UCSD-AML1 (cell line): ENCODE measurements at regions not wholly inside any gene's neighbourhood (a gene's known extent, or its start where the extent isn't known, plus 50 kb on each side); places are given as distances from the start of the nearest gene placed in this dataset.
"Not testable (repeated sequence)": the region's sequence is repeated elsewhere in the genome, so short reads cannot be mapped to it uniquely, and the experiment has no call there.

Experiments
- DNase-seq: peaks from one replicate; lab custom pipeline; 2025; ENCODE audit not compliant: unreplicated experiment; lab: John Stamatoyannopoulos, UW

GRCh38 chr20:53731595-53731994 lies 138.0 kb upstream of the ZNF217 start:
- no peak for DNase-seq

DNA sequence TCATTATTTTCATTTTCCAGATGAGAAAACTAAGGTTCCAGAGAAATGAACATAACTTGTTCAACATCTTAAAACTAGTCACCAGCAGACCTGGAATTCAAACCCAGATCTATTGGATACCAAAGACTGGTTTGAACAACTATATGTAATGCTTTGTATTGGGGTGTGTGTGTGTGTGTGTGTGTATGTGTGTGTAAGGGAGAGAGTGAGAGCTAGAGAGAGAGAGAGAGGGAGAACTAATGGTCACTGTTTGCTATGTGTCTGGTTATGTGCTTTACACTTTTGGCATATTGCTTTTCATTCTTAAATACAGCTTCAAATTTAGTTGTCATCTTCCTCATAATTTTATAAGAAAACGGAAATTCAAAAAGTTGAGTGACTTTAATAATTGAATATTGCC lies 134.7 kb upstream of the ZNF217 start:
- no peak for DNase-seq

DNA sequence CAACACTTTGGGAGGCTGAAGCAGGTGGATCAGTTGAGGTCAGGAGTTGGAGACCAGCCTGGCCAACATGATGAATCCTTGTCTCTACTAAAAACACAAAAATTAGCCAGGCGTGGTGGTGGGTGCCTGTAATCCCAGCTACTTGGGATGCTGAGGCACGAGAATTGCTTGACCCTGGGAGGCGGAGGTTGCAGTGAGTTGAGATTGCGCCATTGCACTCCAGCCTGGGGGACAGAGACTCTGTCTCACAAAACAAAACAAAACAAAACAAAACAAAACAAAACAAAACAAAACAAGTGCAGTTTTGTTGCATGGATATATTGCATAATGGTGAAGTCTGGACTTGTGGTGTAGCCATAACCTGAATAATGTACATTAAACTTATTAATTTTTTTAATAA lies 133.6 kb upstream of the ZNF217 start:
- not testable (repeated sequence) for DNase-seq

GRCh38 chr20:53725575-53725970 lies 131.9 kb upstream of the ZNF217 start:
- DNase-seq, result no peak

DNA sequence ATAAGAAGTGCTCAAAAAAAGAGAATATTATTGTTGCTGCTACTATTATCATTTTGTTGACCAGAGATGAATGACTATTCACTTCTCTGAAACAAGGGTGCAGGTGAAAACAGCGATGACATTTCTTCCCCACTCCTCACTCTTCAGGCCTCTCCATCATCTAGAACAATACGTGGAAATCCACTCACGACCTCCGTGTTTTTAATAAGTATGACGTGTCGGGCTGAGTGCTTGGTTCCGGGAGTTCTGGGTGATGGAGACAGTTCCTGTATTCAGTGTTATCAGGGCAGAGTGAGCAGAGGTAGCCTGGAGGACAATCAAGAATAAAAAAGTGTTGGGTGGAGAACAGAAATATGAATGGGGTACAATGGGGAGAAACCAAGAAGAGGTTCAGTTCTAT lies 130.0 kb upstream of the ZNF217 start:
- no peak for DNase-seq

DNA sequence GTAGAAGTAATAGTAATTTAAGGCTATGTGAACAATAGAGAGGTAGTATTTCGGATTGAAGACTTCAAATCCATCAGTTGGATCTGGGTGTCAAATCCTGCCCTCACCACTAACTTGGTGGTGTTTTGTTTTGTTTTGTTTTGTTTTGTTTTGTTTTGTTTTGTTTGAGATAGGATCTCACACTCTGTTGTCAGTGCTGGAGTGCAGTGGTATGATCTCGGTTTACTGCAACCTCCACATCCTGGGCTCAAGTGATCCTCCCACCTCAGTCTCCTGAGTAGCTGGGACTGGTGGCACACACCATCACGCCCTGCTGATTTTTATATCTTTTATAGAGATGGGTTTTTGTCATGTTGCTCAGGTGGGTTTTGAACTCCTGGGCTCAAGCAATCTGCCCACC lies 129.4 kb upstream of the ZNF217 start:
- DNase-seq, result no peak

DNA sequence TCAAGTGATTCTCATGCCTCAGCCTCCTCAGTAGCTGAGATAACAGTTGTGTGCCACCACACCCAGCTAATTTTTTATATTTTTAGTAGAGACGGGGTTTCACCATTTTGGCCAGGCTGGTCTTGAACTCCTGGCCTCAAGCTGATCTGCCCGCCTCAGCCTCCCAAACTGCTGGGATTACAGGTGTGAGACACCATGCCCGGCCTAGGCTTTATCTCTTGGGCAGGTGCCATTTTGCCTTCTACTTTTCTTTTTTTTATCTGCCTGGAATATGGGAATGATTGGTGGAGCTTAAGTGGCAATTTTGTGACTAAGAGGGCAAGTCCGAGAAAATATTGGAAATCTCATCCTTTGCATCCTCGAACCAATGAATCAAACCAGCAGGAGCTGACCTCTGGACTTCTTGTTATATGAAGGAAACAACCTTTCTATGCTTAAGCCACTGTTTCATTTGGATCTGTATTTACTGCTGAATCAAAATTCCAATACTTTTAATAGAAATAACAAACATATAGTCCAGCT lies 128.9 kb upstream of the ZNF217 start:
- no peak for DNase-seq

DNA sequence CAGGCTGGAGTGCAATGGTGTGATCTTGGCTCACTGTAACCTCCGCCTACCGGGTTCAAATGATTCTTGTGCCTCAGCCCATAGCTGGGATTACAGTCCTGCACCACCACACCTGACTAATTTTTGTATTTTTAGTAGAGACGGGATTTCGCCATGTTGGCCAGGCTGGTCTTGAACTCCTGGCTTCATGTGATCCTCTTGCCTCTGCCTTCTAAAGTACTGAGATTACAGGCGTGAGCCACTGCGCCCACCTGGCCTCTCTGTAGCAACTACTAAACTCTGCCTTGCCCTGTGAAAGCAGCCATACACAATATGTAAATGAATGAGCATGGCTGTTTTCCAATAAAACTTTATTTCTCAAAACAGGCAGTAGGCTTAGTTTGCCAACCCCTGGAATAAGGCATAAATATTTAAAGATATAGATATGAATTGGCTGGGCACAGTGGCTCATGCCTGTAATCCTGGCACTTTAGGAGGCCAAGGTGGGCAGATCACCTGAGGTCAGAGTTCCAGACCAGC lies 127.9 kb upstream of the ZNF217 start:
- not testable (repeated sequence) for DNase-seq

DNA sequence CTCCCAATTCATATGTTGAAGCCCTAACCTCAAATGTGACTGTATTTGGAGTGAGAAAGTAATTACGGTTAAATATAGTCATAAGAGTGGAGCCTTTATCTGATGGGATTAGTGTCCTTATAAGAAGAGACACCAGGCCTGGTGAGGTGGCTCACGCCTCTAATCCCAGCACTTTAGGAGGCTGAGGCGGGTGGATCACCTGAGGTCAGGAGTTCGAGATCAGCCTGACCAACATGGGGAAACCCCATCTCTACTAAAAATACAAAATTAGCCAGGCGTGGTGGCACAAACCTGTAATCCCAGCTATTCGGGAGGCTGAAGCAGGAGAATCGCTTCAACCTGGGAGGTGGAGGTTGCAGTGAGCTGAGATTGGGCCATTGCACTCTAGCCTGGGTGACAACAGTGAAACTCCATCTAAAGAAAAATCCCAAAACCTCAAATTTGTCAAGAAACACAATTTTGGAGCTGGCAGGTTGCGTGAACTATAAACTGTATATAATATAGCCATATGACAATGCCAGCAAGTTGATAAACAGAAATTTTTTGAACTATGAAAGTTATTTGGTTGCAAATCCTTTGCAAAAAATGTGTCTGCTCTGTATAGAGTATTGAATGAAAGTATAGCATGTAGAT lies 125.6 kb upstream of the ZNF217 start:
- not testable (repeated sequence) for DNase-seq

DNA sequence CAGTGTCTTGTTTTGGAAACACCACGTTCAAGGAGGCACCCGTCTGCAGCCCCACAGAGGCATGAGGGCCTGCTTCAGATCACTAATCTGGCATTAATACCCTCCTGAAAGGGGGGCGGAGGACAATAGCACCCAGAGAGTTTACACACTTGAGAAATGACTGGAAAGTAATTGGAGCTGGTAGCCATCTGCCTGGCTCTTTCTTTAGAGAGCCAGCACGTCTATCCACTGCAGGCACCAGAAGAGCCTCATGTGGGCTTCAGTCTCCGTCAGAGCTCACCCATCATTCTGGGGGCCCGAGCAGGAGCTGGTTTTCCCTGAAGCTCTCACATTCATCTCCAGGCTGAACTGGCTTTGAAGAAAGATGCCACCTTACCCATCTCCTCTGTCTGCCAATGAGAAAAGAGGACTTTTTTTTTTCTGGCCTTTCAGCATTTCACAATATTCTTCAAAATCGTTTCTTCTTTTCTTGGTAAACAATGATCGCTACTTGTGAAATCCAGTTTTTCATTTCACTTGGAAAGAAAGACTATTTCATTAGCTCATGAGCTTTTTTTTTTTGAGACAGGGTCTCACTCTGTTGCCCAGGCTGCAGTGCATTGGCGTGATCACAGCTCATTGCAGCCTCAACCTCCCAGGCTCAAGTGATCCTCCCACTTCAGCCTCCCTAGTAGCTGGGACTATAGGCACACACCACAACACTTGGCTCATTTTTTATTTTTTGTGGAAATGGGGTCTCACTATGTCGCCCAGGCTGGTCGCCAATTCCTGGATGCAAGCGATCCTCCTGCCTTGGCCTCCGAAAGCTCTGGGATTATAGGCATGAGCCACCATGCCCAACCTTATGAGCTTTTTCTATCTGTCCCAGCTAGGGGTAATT lies 124.7 kb upstream of the ZNF217 start:
- no peak for DNase-seq

DNA sequence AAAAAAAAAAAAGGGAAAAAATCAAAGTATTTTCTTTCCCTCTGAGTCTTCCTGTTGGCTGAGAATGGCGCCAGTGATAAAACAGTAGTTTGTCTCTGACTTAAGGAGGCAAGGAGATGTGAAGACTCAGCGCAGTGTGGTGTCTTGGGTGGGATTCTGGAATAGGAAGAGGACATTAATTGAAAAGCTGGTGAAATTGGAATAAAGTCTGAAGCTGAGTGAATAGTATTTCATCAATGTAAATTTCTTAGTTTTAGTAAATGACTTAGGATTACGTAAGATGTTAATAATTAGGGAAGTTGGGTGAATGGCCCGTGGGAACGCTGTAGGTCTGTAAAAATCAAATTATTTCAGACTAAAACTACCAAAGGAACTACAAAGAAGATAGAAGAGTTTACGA lies 122.8 kb upstream of the ZNF217 start:
- DNase-seq, result no peak

DNA sequence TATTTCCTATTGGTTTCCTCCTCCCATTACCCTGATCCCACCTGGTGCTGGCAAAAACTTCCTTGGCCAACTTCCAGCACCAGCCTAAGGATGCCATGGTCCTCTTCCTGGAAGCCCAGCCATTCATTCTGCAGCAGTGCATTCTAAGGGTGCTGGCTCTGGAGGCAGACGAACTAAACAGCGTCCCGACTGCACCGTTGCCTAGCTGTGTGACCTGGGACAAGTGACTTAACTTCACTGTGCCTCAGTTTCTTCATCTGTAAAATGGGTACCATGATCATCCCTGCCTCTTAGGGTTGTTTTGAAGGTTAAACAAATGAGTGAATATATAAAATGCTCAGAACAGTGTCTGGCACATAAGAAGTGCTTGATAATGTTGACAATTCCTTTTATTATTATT lies 120.9 kb upstream of the ZNF217 start:
- no peak for DNase-seq

DNA sequence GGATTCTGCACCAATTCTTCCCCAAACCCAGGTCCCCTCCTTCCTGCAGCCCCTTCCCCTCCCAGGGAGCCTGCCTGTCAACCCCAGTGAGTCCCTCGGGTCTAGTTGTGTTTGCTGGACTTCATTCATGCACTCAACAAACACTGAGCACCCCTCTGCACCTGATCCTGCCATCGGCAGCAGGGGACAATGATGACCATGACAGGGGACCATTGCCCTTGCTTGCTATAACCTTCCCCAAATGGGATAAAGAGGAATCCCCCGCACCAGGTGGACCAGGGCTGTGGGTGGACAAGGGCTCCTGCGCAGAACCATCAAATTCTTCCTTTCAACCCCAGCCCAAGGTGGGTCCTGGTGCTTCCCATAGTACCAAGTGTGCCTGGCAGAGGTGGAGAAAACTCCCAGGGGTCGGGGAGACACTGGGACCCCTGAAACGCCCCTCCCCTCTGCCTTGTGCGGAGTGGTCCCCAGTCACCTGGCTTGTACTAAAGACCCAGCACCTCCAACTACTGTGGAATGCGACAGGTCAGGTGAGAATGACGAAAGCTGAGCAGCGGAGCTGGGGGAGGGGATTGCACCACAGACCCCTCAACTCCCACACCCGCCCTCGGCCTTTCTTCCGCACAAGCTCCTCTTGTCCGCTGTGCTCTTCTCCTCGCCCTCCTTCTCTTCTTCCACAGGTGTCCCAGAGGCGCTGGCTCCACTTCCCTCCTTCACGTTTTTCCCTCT lies 119.9 kb upstream of the ZNF217 start:
- DNase-seq, result no peak

DNA sequence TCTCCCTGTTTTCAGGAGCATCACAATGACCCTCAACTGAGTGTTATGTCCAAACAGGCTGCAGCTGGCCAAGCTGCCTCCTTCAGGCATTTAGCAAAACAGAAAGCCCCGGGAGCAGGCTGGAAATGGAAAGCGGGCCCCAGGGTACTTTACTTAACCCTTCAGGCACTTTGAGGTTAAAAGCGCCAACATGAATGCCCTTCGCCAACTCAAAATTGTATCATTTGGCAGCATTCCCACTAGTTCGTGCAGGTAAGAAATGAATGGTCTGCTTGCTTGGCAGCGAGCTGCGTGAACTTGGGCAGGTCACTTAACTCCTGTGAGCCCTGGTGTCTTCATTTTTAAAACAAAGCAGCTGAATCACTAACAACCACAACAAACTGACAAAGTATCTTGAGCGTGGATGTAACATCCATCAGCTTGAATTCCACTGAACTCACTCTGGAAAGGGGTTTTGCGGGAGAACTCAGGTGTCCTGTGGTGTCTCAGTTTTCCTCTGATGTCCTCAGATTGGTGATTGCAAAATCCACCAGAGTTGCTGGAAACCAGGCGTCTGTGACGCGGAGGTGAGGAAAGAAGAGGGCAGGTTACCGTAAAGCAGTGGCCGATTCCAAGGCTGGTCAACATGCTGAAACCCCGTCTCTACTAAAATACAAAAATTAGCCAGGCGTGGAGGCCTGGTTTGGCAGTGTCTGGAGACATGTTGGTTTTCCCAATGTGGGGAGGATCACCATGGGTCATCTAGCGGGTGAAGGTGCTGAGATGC lies 118.8 kb upstream of the ZNF217 start:
- DNase-seq, result no peak

- peak; percentile 20 for DNase-seq
Observed at GRCh38 chr20:53711333-53712211, 117.9 kb upstream of the ZNF217 start.

DNA sequence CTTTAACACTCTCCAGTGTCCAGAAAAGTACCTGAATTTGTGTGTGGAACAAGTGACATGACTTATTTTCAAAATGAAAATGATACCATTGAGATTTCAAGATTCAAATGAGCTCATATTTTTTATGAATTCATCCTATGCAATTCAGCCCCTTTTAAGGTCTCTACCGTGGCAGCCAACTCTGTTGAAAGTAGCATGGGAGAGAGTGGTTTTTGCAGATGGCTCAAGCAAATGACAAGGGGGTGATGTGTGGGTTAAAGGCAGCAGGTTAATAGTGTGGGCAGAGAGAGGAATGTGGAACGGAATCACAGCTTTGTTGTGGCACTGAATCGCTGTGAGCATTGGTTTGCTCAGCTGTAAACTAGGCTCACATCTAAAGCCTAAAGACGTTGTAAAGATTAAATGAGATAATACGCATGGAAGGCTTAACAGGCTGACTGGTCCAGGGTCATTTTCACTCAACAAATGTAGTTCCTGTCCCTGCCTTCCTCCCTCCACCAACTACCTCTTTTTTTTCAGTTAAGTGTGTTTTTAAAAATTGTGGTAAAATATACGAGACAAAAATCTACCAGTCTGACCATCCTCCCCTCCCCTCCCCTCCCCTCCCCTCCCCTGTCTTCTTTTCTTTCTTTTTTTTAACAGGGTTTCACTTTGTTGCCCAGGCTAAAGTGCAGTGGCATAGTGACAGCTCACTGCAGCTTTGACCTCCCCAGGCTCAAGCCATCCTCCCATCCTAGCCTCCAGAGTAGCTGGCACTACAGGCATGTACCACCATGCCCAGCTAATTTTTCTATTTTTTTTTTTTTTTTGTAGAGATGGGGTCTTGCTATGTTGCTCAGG lies 114.7 kb upstream of the ZNF217 start:
- no peak for DNase-seq

- DNase-seq, result no peak
Observed at GRCh38 chr20:53707371-53708055, 113.9 kb upstream of the ZNF217 start.
